H1 (cell line): ENCODE measurements at regions not wholly inside any gene's neighbourhood (a gene's known extent, or its start where the extent isn't known, plus 50 kb on each side); places are given as distances from the start of the nearest gene placed in this dataset.

Experiments
- CTCF ChIA-PET: fragments of 300-600 bp; sonication (Branson Sonifier 250); formaldehyde crosslinking; loops from one replicate; lab custom pipeline; 2021; ENCODE audit not compliant: partially characterized antibody; lab: Charles Lee
- POLR2A ChIA-PET: fragments of 300-600 bp; sonication (Branson Sonifier 250); formaldehyde crosslinking; loops from one replicate; lab custom pipeline; 2021; ENCODE audit warnings: inconsistent platforms; ENCODE audit not compliant: partially characterized antibody; lab: Charles Lee
- DNase-seq, 2 experiments: peaks; one replicate each; pipeline versions ENCODE4 v3.0.0 to v3.0.0-alpha.2; 2010 to 2022; ENCODE audit warnings: low spot score in 2 of 2, low read depth in 1 of 2, mixed read lengths in 1 of 2
- FAIRE-seq: peaks from 2 replicates; lab custom pipeline; 2011; peaks lifted over from hg19 to GRCh38; lab: Jason Lieb, UNC
- H2AFZ ChIP-seq: 2 replicates; pipeline ENCODE4 v1.8.1; 2012; ENCODE audit warnings: low read length, inconsistent platforms
- H2AK5ac ChIP-seq: 2 replicates; pipeline ENCODE4 v1.6.1; 2013; ENCODE audit warnings: low read depth, low read length
- H2BK120ac ChIP-seq: replicated peaks from 2 replicates; pipeline ENCODE3; 2013; ENCODE audit warnings: low read depth, low read length, inconsistent platforms
- H2BK12ac ChIP-seq: 2 replicates; pipeline ENCODE4 v1.6.1; 2013; ENCODE audit warnings: low read depth, low read length
- H2BK15ac ChIP-seq: 2 replicates; pipeline ENCODE4 v1.6.1; 2013; ENCODE audit warnings: low read length
- H2BK20ac ChIP-seq: 2 replicates; pipeline ENCODE4 v1.6.1; 2013; ENCODE audit warnings: low read length
- H2BK5ac ChIP-seq: 2 replicates; pipeline ENCODE4 v1.6.1; 2013; ENCODE audit warnings: low read depth, low read length
- H3K14ac ChIP-seq: 2 replicates; pipeline ENCODE4 v1.6.1; 2013; ENCODE audit warnings: inconsistent platforms; ENCODE audit not compliant: insufficient read length
- H3K18ac ChIP-seq: 2 replicates; pipeline ENCODE4 v1.6.1; 2013; ENCODE audit warnings: low read length; ENCODE audit errors: extremely low read depth
- H3K23ac ChIP-seq: 2 replicates; pipeline ENCODE4 v1.6.1; 2013; ENCODE audit warnings: inconsistent platforms; ENCODE audit not compliant: insufficient read length
- H3K23me2 ChIP-seq: 2 replicates; pipeline ENCODE4 v1.6.1; 2013; ENCODE audit warnings: low read depth, low read length
- H3K27ac ChIP-seq: 2 replicates; pipeline ENCODE4 v1.6.1; 2011; ENCODE audit warnings: low read depth, low read length, inconsistent platforms
- H3K27me3 ChIP-seq, 4 experiments: replicated peaks in 1 of 4; 1 replicate in 1 of 4; 2 replicates in 3 of 4; pipeline versions ENCODE4 v1.6.1 to v1.8.1; 2011 to 2013; ENCODE audit warnings: low read length in 3 of 4, mild to moderate bottlenecking in 3 of 4, inconsistent platforms in 2 of 4, mixed read lengths in 2 of 4, moderate library complexity in 1 of 4; ENCODE audit not compliant: control insufficient read depth in 3 of 4, insufficient read depth in 3 of 4; ENCODE audit errors: extremely low read depth in 1 of 4
- H3K36me3 ChIP-seq, 4 experiments: 2 replicates each; pipeline versions ENCODE4 v1.6.1 to v1.8.1; 2011 to 2013; ENCODE audit warnings: mild to moderate bottlenecking in 4 of 4, low read length in 3 of 4, moderate library complexity in 2 of 4, control low read depth in 1 of 4, inconsistent platforms in 1 of 4; ENCODE audit not compliant: insufficient read depth in 4 of 4, control insufficient read depth in 2 of 4
- H3K4ac ChIP-seq: replicated peaks from 2 replicates; pipeline ENCODE3; 2013; ENCODE audit warnings: low read length, low read depth, mixed read lengths, inconsistent platforms; ENCODE audit not compliant: insufficient read length
- H3K4me1 ChIP-seq, 4 experiments: replicated peaks in 1 of 4; 1 replicate in 1 of 4; 2 replicates in 3 of 4; pipeline versions ENCODE4 v1.6.1 to v1.8.1; 2011 to 2013; ENCODE audit warnings: low read length in 3 of 4, inconsistent platforms in 2 of 4, mixed read lengths in 1 of 4; ENCODE audit not compliant: insufficient read depth in 4 of 4, control insufficient read depth in 3 of 4
- H3K4me2 ChIP-seq, 2 experiments: 2 replicates each; pipeline versions ENCODE4 v1.6.1 to v1.8.1; 2011 to 2013; ENCODE audit warnings: low read depth in 2 of 2, low read length in 2 of 2, control low read depth in 1 of 2, inconsistent platforms in 1 of 2, mild to moderate bottlenecking in 1 of 2; ENCODE audit not compliant: insufficient read depth in 1 of 2
- H3K4me3 ChIP-seq, 4 experiments: fragments of 200-600, 300-600 bp in 1 of 4; sonication (generic), shearing (Covaris generic), sonication (Bioruptor Twin) in 1 of 4; 2 replicates each; pipeline versions ENCODE4 v1.5.1 to v1.8.1; 2011 to 2016; ENCODE audit warnings: low read length in 4 of 4, low read depth in 3 of 4, control low read depth in 2 of 4, inconsistent platforms in 2 of 4, mild to moderate bottlenecking in 2 of 4, mixed read lengths in 1 of 4, moderate library complexity in 1 of 4; ENCODE audit not compliant: insufficient read depth in 2 of 4; ENCODE audit errors: extremely low read depth in 1 of 4
- H3K56ac ChIP-seq: replicated peaks from 2 replicates; pipeline ENCODE3; 2013; ENCODE audit warnings: low read depth, mild to moderate bottlenecking, mixed read lengths, low read length, inconsistent platforms; ENCODE audit not compliant: insufficient read length
- H3K79me1 ChIP-seq: 2 replicates; pipeline ENCODE4 v1.6.1; 2013; ENCODE audit warnings: low read depth, low read length, control low read depth
- H3K79me2 ChIP-seq, 2 experiments: 2 replicates each; pipeline versions ENCODE4 v1.6.1 to v1.8.1; 2012 to 2013; ENCODE audit warnings: low read length in 2 of 2, mild to moderate bottlenecking in 2 of 2, inconsistent platforms in 1 of 2; ENCODE audit not compliant: insufficient read depth in 2 of 2, control insufficient read depth in 1 of 2
- H3K9ac ChIP-seq, 4 experiments: replicated peaks in 1 of 4; 1 replicate in 1 of 4; 2 replicates in 3 of 4; pipeline versions ENCODE4 v1.6.1 to v1.8.1; 2011 to 2013; ENCODE audit warnings: low read depth in 3 of 4, low read length in 3 of 4, control low read depth in 2 of 4, mild to moderate bottlenecking in 2 of 4, moderate library complexity in 2 of 4, inconsistent platforms in 1 of 4; ENCODE audit errors: extremely low read depth in 1 of 4
- H3K9me3 ChIP-seq, 2 experiments: 2 replicates each; pipeline versions ENCODE4 v1.6.1 to v1.8.1; 2012 to 2013; ENCODE audit warnings: mild to moderate bottlenecking in 2 of 2, moderate library complexity in 2 of 2, control low read depth in 1 of 2, inconsistent platforms in 1 of 2, low read depth in 1 of 2, low read length in 1 of 2, mixed read lengths in 1 of 2; ENCODE audit not compliant: insufficient read depth in 2 of 2
- H4K20me1 ChIP-seq, 2 experiments: replicated peaks in 1 of 2; 2 replicates each; pipeline versions ENCODE3 to v1.8.1; 2011 to 2013; ENCODE audit warnings: inconsistent platforms in 2 of 2, low read length in 2 of 2, mild to moderate bottlenecking in 1 of 2; ENCODE audit not compliant: insufficient read depth in 2 of 2, control insufficient read depth in 1 of 2
- H4K5ac ChIP-seq: 2 replicates; pipeline ENCODE4 v1.6.1; 2013; ENCODE audit warnings: low read length, low read depth, mixed read lengths, inconsistent platforms; ENCODE audit not compliant: insufficient read length
- H4K8ac ChIP-seq: 2 replicates; pipeline ENCODE4 v1.8.0; 2013; ENCODE audit warnings: mild to moderate bottlenecking, moderate library complexity, low read length, inconsistent platforms; ENCODE audit not compliant: insufficient read depth; ENCODE audit errors: extremely low read depth
- H4K91ac ChIP-seq: replicated peaks from 2 replicates; pipeline ENCODE3; 2013; ENCODE audit warnings: low read length, mixed read lengths, inconsistent platforms; ENCODE audit not compliant: insufficient read length
- CTBP2 ChIP-seq: IDR thresholded peaks from 2 replicates; pipeline ENCODE4 v1.7.0; 2011; ENCODE audit warnings: borderline replicate concordance, mild to moderate bottlenecking, moderate library complexity, mixed read lengths, low read length; ENCODE audit not compliant: insufficient read depth, insufficient read length
- NANOG ChIP-seq: IDR thresholded peaks from 2 replicates; pipeline ENCODE4 v1.6.1; 2011; ENCODE audit warnings: low read length, low read depth, mild to moderate bottlenecking, inconsistent platforms; ENCODE audit not compliant: insufficient read depth, poor library complexity, severe bottlenecking
- SIRT6 ChIP-seq: IDR thresholded peaks from one replicate; pipeline ENCODE4 v1.7.1; 2012; ENCODE audit warnings: low read length, inconsistent platforms
- WGBS, 2 experiments: shearing (Covaris generic) in 1 of 2; methylation state at CpG; one replicate each; pipeline versions ENCODE4 v1.1.6 to v1.1.7; 2013 to 2015; ENCODE audit warnings: low lambda C conversion rate in 2 of 2, mixed read lengths in 2 of 2, inconsistent platforms in 1 of 2, low coverage in 1 of 2, missing lambda C conversion rate in 1 of 2; ENCODE audit not compliant: insufficient replicate concordance in 2 of 2, insufficient coverage in 1 of 2, insufficient read length in 1 of 2; ENCODE audit errors: extremely low coverage in 1 of 2, missing lambda C conversion rate in 1 of 2; 5-methylcytosine and 5-hydroxymethylcytosine counted together
- TF ChIP-seq, protein P1 (sequence below), 3 experiments: IDR thresholded peaks; 1 replicate in 2 of 3; 2 replicates in 1 of 3; pipeline versions ENCODE4 v1.5.1 to v1.6.1; 2011; ENCODE audit warnings: low read length in 3 of 3, mild to moderate bottlenecking in 3 of 3, inconsistent platforms in 2 of 3, low read depth in 1 of 3, moderate library complexity in 1 of 3; ENCODE audit not compliant: insufficient read depth in 1 of 3; ENCODE audit errors: control extremely low read depth in 1 of 3

DNA sequence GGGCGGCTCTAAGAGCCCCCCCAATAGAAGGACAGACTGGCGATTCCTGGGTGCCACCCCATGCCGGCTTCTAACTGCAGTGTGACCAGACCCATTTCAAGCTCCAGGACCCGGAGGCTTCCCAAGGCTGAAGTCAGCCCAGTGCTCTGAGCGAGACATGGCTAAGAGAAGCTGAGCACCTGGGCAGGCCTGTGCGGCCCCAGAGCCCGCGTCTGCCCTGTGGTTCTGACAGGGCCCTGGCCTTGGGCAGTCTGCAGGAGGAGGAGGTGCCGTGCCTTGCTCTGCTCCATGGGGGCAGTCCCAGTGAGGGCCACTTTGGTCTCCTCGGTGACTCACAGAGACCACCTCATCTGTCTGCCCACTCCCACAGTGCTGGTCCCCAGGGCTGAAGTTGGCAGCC is 1314.2 kb downstream of the BRD1 start:
- Histone ChIP-seq H3K9me3 (no peaks in the 10 kb centered on the region), H3K4me2 (no peak overlapping the region), H2BK5ac (no peak overlapping the region), H3K27me3 (no peaks in the 10 kb centered on the region), H3K23me2 (no peaks in the 10 kb centered on the region), H4K20me1 (peaks cover 3 to 25% of the 10 kb centered on the region in 2 experiments), H4K91ac (no peak overlapping the region), H3K4me3 (no peak overlapping the region), H2AK5ac (no peak overlapping the region), H4K8ac (no peak overlapping the region), H3K14ac (no peak overlapping the region), H2BK20ac (no peak overlapping the region), H3K36me3 (no peaks in the 10 kb centered on the region), H2AFZ (no peak overlapping the region), H3K18ac (no peak overlapping the region; the same call in 1 of the 2 replicates), H2BK15ac (no peak overlapping the region), H4K5ac (no peak overlapping the region), H3K27ac (no peak overlapping the region), H2BK120ac (no peak overlapping the region), H3K79me1 (peaks cover 10% of the 10 kb centered on the region), H3K56ac (no peak overlapping the region), H3K4ac (no peak overlapping the region), H3K9ac (no peak overlapping the region)
- DNase-seq = no peak
- CTCF ChIA-PET = interaction anchor here (1.0 kb wide), 1 partner anchor 11 kb away, joined by 4 read pairs; no protein-coding TSS in a partner anchor
- TF ChIP-seq SIRT6 (no peak), NANOG (no peak), CTBP2 (no peak)
- TF ChIP-seq, protein P1, sequence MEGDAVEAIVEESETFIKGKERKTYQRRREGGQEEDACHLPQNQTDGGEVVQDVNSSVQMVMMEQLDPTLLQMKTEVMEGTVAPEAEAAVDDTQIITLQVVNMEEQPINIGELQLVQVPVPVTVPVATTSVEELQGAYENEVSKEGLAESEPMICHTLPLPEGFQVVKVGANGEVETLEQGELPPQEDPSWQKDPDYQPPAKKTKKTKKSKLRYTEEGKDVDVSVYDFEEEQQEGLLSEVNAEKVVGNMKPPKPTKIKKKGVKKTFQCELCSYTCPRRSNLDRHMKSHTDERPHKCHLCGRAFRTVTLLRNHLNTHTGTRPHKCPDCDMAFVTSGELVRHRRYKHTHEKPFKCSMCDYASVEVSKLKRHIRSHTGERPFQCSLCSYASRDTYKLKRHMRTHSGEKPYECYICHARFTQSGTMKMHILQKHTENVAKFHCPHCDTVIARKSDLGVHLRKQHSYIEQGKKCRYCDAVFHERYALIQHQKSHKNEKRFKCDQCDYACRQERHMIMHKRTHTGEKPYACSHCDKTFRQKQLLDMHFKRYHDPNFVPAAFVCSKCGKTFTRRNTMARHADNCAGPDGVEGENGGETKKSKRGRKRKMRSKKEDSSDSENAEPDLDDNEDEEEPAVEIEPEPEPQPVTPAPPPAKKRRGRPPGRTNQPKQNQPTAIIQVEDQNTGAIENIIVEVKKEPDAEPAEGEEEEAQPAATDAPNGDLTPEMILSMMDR (IDR thresholded peaks at IDR 0.05; ENCODE audit: control extremely low read depth in 1 of 3, insufficient read depth in 1 of 3, low read depth in 1 of 3, low read length in 3 of 3) = no peak
- TF ChIP-seq, all 59 proteins: peak for 0
- WGBS, 2 experiments = 85% methylated on average over 7 of the region's 10 CpGs; no CpG with 5 or more reads in 1 of the 2 experiments
- POLR2A ChIA-PET = interaction anchor here (0.8 kb wide), 1 partner anchor 13 kb away, joined by 3 read pairs; no protein-coding TSS in a partner anchor
- Histone ChIP-seq H3K4me1 (peaks cover 0 to 13% (median 7%) of the 10 kb centered on the region in 4 experiments; a peak in 4 of 7 replicates), H2BK12ac (no peak overlapping the region), H3K23ac (no peak overlapping the region), H3K79me2 (peaks cover 0 to 20% of the 10 kb centered on the region in 2 experiments; a peak in 2 of 4 replicates)
- no peak for FAIRE-seq
